ENCODE measurements at regions not wholly inside any gene's neighbourhood (a gene's known extent, or its start where the extent isn't known, plus 50 kb on each side); places are given as distances from the start of the nearest gene placed in this dataset.

DNA sequence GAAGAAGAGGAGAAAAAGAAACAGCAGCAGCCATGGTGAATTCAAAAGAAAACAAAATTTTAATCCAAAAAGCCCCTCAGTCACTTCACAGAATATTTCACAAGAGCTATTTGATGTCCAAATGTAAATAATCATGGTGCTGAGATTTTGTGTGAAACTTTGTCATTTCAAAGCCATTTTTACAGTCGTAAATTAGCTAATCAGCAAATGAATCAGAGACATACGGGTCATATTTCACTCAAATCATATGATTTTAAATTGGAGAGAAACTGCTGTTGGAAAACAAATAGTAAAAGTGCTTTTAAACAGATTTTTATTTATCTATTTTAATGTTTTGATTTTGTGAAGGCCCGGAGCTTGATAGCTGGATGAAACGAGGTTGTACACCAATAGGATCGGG is 101.4 kb upstream of the SMIM23 start:
- TF ChIP-seq, protein P1, sequence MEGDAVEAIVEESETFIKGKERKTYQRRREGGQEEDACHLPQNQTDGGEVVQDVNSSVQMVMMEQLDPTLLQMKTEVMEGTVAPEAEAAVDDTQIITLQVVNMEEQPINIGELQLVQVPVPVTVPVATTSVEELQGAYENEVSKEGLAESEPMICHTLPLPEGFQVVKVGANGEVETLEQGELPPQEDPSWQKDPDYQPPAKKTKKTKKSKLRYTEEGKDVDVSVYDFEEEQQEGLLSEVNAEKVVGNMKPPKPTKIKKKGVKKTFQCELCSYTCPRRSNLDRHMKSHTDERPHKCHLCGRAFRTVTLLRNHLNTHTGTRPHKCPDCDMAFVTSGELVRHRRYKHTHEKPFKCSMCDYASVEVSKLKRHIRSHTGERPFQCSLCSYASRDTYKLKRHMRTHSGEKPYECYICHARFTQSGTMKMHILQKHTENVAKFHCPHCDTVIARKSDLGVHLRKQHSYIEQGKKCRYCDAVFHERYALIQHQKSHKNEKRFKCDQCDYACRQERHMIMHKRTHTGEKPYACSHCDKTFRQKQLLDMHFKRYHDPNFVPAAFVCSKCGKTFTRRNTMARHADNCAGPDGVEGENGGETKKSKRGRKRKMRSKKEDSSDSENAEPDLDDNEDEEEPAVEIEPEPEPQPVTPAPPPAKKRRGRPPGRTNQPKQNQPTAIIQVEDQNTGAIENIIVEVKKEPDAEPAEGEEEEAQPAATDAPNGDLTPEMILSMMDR (IDR thresholded peaks at IDR 0.05): no peak
- TF ChIP-seq EZH2 (IDR thresholded peaks at IDR 0.05): no peak

Data from neural progenitor cell (in vitro differentiated cells).